ENCODE measurements at regions not wholly inside any gene's neighbourhood (a gene's known extent, or its start where the extent isn't known, plus 50 kb on each side); places are given as distances from the start of the nearest gene placed in this dataset.

DNA sequence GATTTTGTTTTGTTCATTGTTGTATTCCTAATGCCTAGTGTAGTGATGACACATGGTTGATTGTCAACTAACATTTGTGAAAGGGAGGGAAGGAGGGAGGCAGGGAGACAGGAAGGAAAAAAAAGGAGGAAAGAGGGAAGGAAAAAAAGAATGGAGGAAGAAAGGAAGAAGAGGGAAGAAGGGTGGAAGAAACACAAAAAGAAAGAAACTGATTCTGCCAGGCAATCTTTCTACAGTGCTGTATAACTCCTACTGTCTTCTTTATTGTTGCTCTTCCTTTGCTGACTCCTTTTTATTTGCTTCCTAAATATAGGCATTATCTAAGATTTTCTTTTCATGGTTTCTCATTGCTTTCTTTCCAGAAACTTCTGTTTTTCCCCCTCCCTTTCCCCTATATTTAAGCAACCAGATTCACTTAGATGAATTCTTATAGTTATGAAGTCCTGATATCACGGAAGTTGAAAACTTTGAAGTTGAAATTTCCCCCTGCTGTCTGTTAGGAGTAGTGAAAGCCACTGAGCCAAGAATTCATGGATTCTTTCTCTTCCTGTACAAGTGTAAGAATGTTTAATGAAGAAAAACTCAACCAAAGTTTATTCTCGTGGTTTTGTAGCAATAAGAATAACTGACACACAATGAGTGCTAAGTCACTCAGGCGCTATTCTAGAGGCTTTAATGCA is 305.1 kb upstream of the FSHR start:
- Histone ChIP-seq H2AFZ (ENCODE audit: low read length) (no peak overlapping the region), H3K36me3 (ENCODE audit: insufficient read depth, low read length) (no peaks in the 10 kb centered on the region), H3K4me1 (ENCODE audit: insufficient read depth, low read length, severe bottlenecking) (no peaks in the 10 kb centered on the region), H3K27me3 (ENCODE audit: insufficient read depth, low read length) (no peaks in the 10 kb centered on the region), H3F3A (ENCODE audit: insufficient read depth, low read length) (no peaks in the 10 kb centered on the region), H3K4me2 (ENCODE audit: low read length) (no peak overlapping the region), H3K9me2 (ENCODE audit: low read depth, low read length) (no peaks in the 10 kb centered on the region), H3K4me3 (ENCODE audit: low read depth, low read length, poor library complexity, severe bottlenecking) (no peak overlapping the region), H3K9ac (ENCODE audit: low read length) (no peak overlapping the region), H3K9me3 (ENCODE audit: low read length) (no peaks in the 10 kb centered on the region), H4K20me1 (ENCODE audit: insufficient read depth, low read length) (no peaks in the 10 kb centered on the region), H3K79me2 (ENCODE audit: insufficient read depth, low read length) (no peaks in the 10 kb centered on the region), H3K27ac (ENCODE audit: low read depth, low read length, poor library complexity, severe bottlenecking) (no peak overlapping the region)
- TF ChIP-seq EZH2 (IDR thresholded peaks at IDR 0.05; ENCODE audit: borderline replicate concordance, low read length) (no peak), CTCF (IDR thresholded peaks at IDR 0.05; ENCODE audit: low read length) (no peak)

DNA sequence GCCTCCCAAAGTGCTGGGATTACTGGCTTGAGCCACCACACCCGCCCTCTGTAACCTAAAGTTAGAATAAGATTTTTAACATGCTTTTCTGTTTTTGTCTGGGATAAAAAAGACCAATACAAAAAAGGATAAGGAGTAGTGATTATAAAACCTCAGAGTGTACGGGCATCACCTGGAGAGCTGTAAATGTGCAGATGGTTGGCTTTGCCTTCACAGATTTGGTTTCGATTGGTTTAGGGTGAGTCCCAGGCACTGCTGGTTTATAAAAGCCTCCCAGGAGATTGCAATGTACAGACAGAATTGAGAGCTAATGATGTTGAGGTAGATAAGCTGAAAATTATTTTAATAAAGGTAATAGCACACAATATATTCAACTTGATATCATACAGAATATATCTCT is 289.7 kb upstream of the FSHR start:
- no peak overlapping the region for H3K4me3 ChIP-seq (ENCODE audit: low read depth, low read length, poor library complexity, severe bottlenecking)
- no peaks in the 10 kb centered on the region for H3K9me2 ChIP-seq (ENCODE audit: low read depth, low read length)
- H2AFZ ChIP-seq (ENCODE audit: low read length), result no peak overlapping the region
- H3K9me3 ChIP-seq (ENCODE audit: low read length), result no peaks in the 10 kb centered on the region
- H3K36me3 ChIP-seq (ENCODE audit: insufficient read depth, low read length), result no peaks in the 10 kb centered on the region
- H3K4me1 ChIP-seq (ENCODE audit: insufficient read depth, low read length, severe bottlenecking), result no peaks in the 10 kb centered on the region
- H3F3A ChIP-seq (ENCODE audit: insufficient read depth, low read length), result no peaks in the 10 kb centered on the region
- TF ChIP-seq CTCF (IDR thresholded peaks at IDR 0.05; ENCODE audit: low read length) (no peak), EZH2 (IDR thresholded peaks at IDR 0.05; ENCODE audit: borderline replicate concordance, low read length) (no peak)
- no peak overlapping the region for H3K4me2 ChIP-seq (ENCODE audit: low read length)
- H4K20me1 ChIP-seq (ENCODE audit: insufficient read depth, low read length), result no peaks in the 10 kb centered on the region
- no peak overlapping the region for H3K9ac ChIP-seq (ENCODE audit: low read length)
- no peak overlapping the region for H3K27ac ChIP-seq (ENCODE audit: low read depth, low read length, poor library complexity, severe bottlenecking)
- no peaks in the 10 kb centered on the region for H3K79me2 ChIP-seq (ENCODE audit: insufficient read depth, low read length)
- H3K27me3 ChIP-seq (ENCODE audit: insufficient read depth, low read length), result no peaks in the 10 kb centered on the region

- Histone ChIP-seq H3K4me3 (ENCODE audit: low read depth, low read length, poor library complexity, severe bottlenecking) (no peak overlapping the region), H3K79me2 (ENCODE audit: insufficient read depth, low read length) (no peaks in the 10 kb centered on the region), H3K9me3 (ENCODE audit: low read length) (no peaks in the 10 kb centered on the region), H3K36me3 (ENCODE audit: insufficient read depth, low read length) (no peaks in the 10 kb centered on the region), H3K27me3 (ENCODE audit: insufficient read depth, low read length) (no peaks in the 10 kb centered on the region), H3K4me2 (ENCODE audit: low read length) (no peak overlapping the region), H3K27ac (ENCODE audit: low read depth, low read length, poor library complexity, severe bottlenecking) (no peak overlapping the region), H4K20me1 (ENCODE audit: insufficient read depth, low read length) (no peaks in the 10 kb centered on the region), H3F3A (ENCODE audit: insufficient read depth, low read length) (no peaks in the 10 kb centered on the region), H3K4me1 (ENCODE audit: insufficient read depth, low read length, severe bottlenecking) (no peaks in the 10 kb centered on the region), H2AFZ (ENCODE audit: low read length) (no peak overlapping the region), H3K9ac (ENCODE audit: low read length) (no peak overlapping the region), H3K9me2 (ENCODE audit: low read depth, low read length) (no peaks in the 10 kb centered on the region)
- TF ChIP-seq CTCF (IDR thresholded peaks at IDR 0.05; ENCODE audit: low read length) (no peak), EZH2 (IDR thresholded peaks at IDR 0.05; ENCODE audit: borderline replicate concordance, low read length) (no peak)
Measured at GRCh38 chr2:49426996-49427395, 272.7 kb upstream of the FSHR start.

All from OCI-LY1 (cell line).